22Rv1 (cell line): ENCODE measurements at regions not wholly inside any gene's neighbourhood (a gene's known extent, or its start where the extent isn't known, plus 50 kb on each side); places are given as distances from the start of the nearest gene placed in this dataset.

Experiments
- ZFX ChIP-seq: fragments of 450-650 bp; IDR thresholded peaks from 2 replicates; pipeline ENCODE4 v1.6.1; 2017; ENCODE audit warnings: antibody characterized with exemption, borderline replicate concordance
- TF ChIP-seq, protein P1 (sequence below): fragments of 450-650 bp; IDR thresholded peaks from 2 replicates; pipeline ENCODE4 v1.5.1; 2017; ENCODE audit warnings: mild to moderate bottlenecking

DNA sequence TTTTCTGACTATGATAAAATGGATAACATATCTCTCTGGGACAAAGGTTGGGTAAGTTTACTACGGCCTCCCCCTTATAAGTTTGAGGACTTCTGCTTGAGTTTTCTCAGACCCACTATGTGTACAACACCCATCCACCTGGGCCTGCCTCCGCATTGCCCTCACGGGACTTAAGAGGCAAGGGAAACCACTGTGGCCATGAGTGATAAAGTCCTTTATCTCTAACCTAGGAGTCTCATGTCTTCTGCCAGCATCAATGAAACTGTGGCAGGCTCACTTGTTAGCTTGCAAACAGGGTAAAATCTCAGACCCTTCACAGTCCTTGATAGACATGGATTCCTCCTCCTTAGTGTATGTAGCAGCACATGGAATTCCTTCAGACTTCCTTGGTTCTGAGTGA is 173.4 kb upstream of the MYLIP start:
- TF ChIP-seq, protein P1, sequence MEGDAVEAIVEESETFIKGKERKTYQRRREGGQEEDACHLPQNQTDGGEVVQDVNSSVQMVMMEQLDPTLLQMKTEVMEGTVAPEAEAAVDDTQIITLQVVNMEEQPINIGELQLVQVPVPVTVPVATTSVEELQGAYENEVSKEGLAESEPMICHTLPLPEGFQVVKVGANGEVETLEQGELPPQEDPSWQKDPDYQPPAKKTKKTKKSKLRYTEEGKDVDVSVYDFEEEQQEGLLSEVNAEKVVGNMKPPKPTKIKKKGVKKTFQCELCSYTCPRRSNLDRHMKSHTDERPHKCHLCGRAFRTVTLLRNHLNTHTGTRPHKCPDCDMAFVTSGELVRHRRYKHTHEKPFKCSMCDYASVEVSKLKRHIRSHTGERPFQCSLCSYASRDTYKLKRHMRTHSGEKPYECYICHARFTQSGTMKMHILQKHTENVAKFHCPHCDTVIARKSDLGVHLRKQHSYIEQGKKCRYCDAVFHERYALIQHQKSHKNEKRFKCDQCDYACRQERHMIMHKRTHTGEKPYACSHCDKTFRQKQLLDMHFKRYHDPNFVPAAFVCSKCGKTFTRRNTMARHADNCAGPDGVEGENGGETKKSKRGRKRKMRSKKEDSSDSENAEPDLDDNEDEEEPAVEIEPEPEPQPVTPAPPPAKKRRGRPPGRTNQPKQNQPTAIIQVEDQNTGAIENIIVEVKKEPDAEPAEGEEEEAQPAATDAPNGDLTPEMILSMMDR: no peak
- no peak for TF ChIP-seq ZFX
